Gastroesophageal sphincter (tissue), 4 donors: ENCODE measurements at regions not wholly inside any gene's neighbourhood (a gene's known extent, or its start where the extent isn't known, plus 50 kb on each side); places are given as distances from the start of the nearest gene placed in this dataset.

ENCODE experiments used
- ATAC-seq: fragments of 150-250 bp; one replicate; pipeline ENCODE4 v1.9.1; 2016; ENCODE audit warnings: mild to moderate bottlenecking, moderate library complexity
- H3K27ac ChIP-seq, 4 donors: fragments of 200-600 bp; sonication (generic) in 3 of 4; 1 replicate in 3 of 4; 2 replicates in 1 of 4; pipeline ENCODE4 v1.5.1; 2016 to 2019
- H3K27me3 ChIP-seq: fragments of 200-600 bp; sonication (generic); one replicate; pipeline ENCODE4 v1.5.1; 2019
- H3K36me3 ChIP-seq, 2 donors: fragments of 200-600 bp; sonication (generic); one replicate each; pipeline ENCODE4 v1.5.1; 2019; ENCODE audit warnings: control low read depth in 1 of 2
- H3K4me1 ChIP-seq, 3 donors: fragments of 200-600 bp; sonication (generic); 1 replicate in 2 of 3; 2 replicates in 1 of 3; pipeline ENCODE4 v1.5.1; 2016 to 2019; ENCODE audit warnings: control low read depth in 2 of 3
- H3K4me3 ChIP-seq, 2 donors: fragments of 200-600 bp; sonication (generic); one replicate each; pipeline ENCODE4 v1.5.1; 2019; ENCODE audit warnings: mild to moderate bottlenecking in 1 of 2, moderate library complexity in 1 of 2
- H3K9me3 ChIP-seq, 3 donors: fragments of 200-600 bp; sonication (generic); one replicate each; pipeline ENCODE4 v1.5.1; 2017 to 2019; ENCODE audit warnings: control low read depth in 2 of 3
- CTCF ChIP-seq, 4 experiments: fragments of 200-600 bp in 2 of 4; fragments of 450-650 bp in 2 of 4; sonication (generic) in 1 of 4; IDR thresholded peaks; one replicate each; pipeline ENCODE4 v1.5.1; 2017 to 2019; ENCODE audit warnings: antibody characterized with exemption in 4 of 4, mild to moderate bottlenecking in 2 of 4, moderate library complexity in 2 of 4
- EP300 ChIP-seq: sonication (generic); formaldehyde crosslinking; IDR thresholded peaks from one replicate; pipeline ENCODE4 v1.6.1; 2017; ENCODE audit warnings: antibody characterized with exemption, mild to moderate bottlenecking
- POLR2A ChIP-seq, 2 donors: fragments of 450-650 bp; IDR thresholded peaks; one replicate each; pipeline ENCODE4 v1.6.1; 2017; ENCODE audit warnings: antibody characterized with exemption in 2 of 2, mild to moderate bottlenecking in 2 of 2, moderate library complexity in 1 of 2
- POLR2AphosphoS5 ChIP-seq: sonication (generic); formaldehyde crosslinking; IDR thresholded peaks from one replicate; pipeline ENCODE4 v1.6.1; 2017; ENCODE audit warnings: antibody characterized with exemption
- WGBS, 2 donors: methylation state at CpG; one replicate each; pipeline ENCODE4 v1.1.5; 2018; ENCODE audit warnings: low coverage in 1 of 2; 5-methylcytosine and 5-hydroxymethylcytosine counted together

- 64 to 82% methylated on average over 4 of the region's 4 CpGs for WGBS, 2 donors
- Histone ChIP-seq H3K27ac (no peak overlapping the region), H3K27me3 (no peaks in the 10 kb centered on the region), H3K4me1 (no peaks in the 10 kb centered on the region), H3K4me3 (no peak overlapping the region), H3K36me3 (no peaks in the 10 kb centered on the region), H3K9me3 (no peaks in the 10 kb centered on the region)
- no peak for ATAC-seq
- TF ChIP-seq POLR2A (IDR thresholded peaks at IDR 0.05) (no peak), CTCF (IDR thresholded peaks at IDR 0.05) (no peak)
These were observed 273.5 kb downstream of the COL12A1 start for GRCh38 chr6:74932232-74932888.

- ATAC-seq, result peak; percentile 51
- no peaks in the 10 kb centered on the region for H3K36me3 ChIP-seq
- no peak overlapping the region for H3K4me3 ChIP-seq
- no peaks in the 10 kb centered on the region for H3K9me3 ChIP-seq
- no peaks in the 10 kb centered on the region for H3K4me1 ChIP-seq
- WGBS, 2 donors, result 14 to 18% methylated on average over 1 of the region's 1 CpG
- TF ChIP-seq EP300 (no peak), POLR2AphosphoS5 (peak; percentile 32)
- peak overlapping the region in 1 of 4 donors; percentile 13 for H3K27ac ChIP-seq
- no peaks in the 10 kb centered on the region for H3K27me3 ChIP-seq
These were observed 274.3 kb downstream of the COL12A1 start for GRCh38 chr6:74931558-74931957.

GRCh38 chr6:74928203-74928602 is 277.6 kb downstream of the COL12A1 start:
- H3K4me1 ChIP-seq, result no peaks in the 10 kb centered on the region
- no peaks in the 10 kb centered on the region for H3K27me3 ChIP-seq
- 83 to 85% methylated on average over 3 to 4 of the region's 4 CpGs for WGBS, 2 donors
- H3K27ac ChIP-seq, result no peak overlapping the region
- no peak for TF ChIP-seq POLR2A (IDR thresholded peaks at IDR 0.05)
- TF ChIP-seq CTCF (IDR thresholded peaks at IDR 0.05), result no peak
- no peak for TF ChIP-seq POLR2AphosphoS5
- TF ChIP-seq EP300, result no peak
- ATAC-seq, result no peak
- no peak overlapping the region for H3K4me3 ChIP-seq
- no peaks in the 10 kb centered on the region for H3K9me3 ChIP-seq
- H3K36me3 ChIP-seq, result no peaks in the 10 kb centered on the region

- Histone ChIP-seq H3K27ac (no peak overlapping the region), H3K4me1 (no peaks in the 10 kb centered on the region), H3K9me3 (no peaks in the 10 kb centered on the region), H3K36me3 (no peaks in the 10 kb centered on the region), H3K27me3 (no peaks in the 10 kb centered on the region), H3K4me3 (no peak overlapping the region)
- 66 to 87% methylated on average over 2 to 3 of the region's 3 CpGs for WGBS, 2 donors
- TF ChIP-seq CTCF (IDR thresholded peaks at IDR 0.05) (no peak), EP300 (no peak), POLR2AphosphoS5 (no peak), POLR2A (IDR thresholded peaks at IDR 0.05) (no peak)
- no peak for ATAC-seq
These were observed 278.6 kb downstream of the COL12A1 start for GRCh38 chr6:74927299-74927698.

- no peak overlapping the region for H3K4me3 ChIP-seq
- TF ChIP-seq CTCF (IDR thresholded peaks at IDR 0.05) (no peak), POLR2A (IDR thresholded peaks at IDR 0.05) (no peak), POLR2AphosphoS5 (no peak), EP300 (no peak)
- H3K27ac ChIP-seq, result no peak overlapping the region
- ATAC-seq, result no peak
- no peaks in the 10 kb centered on the region for H3K9me3 ChIP-seq
- 87 to 100% methylated on average over 2 to 5 of the region's 5 CpGs for WGBS, 2 donors
- H3K36me3 ChIP-seq, result no peaks in the 10 kb centered on the region
- H3K4me1 ChIP-seq, result no peaks in the 10 kb centered on the region
- no peaks in the 10 kb centered on the region for H3K27me3 ChIP-seq
These were observed 280.2 kb downstream of the COL12A1 start for GRCh38 chr6:74925683-74926082.
